ENCODE measurements at regions not wholly inside any gene's neighbourhood (a gene's known extent, or its start where the extent isn't known, plus 50 kb on each side); places are given as distances from the start of the nearest gene placed in this dataset.
"Not testable (repeated sequence)": the region's sequence is repeated elsewhere in the genome, so short reads cannot be mapped to it uniquely, and the experiment has no call there.

DNA sequence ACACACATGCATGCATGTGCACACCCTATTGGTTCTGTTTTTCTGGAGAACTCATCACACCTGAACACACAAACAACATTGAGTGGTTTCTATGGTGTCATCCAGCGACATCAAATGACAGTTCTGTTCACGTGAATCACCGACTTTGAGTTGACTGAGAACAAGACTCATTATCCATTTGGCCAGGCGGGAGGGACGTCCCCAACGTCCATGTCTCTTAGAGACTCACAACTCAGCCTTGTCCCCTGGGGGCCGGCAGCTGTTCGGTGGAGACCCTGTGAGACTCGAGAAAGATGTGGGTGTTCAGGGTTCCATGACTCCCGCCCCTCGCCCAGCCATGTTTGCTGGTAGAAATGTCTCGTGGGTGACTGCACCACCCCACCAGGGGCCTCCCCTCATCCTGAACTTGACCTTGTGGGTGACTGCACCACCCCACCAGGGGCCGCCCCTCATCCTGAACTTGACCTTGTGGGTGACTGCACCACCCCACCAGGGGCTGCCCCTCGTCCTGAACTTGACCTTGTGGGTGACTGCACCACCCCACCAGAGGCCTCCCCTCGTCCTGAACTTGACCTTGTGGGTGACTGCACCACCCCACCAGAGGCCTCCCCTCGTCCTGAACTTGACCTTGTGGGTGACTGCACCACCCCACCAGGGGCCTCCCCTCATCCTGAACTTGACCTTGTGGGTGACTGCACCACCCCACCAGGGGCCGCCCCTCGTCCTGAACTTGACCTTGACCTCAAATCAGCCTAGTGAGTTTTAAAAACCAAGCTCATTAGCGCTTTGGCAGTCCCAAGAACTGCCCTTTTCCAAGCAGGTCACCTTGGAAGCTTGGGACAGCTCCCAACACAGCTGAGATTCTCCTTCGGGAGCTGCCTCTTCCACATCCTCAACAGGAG lies 163.8 kb downstream of the SHANK2 start:
- DNase-seq, ATAC-seq: not testable (repeated sequence)
- intact Hi-C loops (cut with DNase I), result loop anchor here in 1 of 2 donors (5.0 kb wide), 1 partner anchor 334 kb away; no protein-coding TSS in a partner anchor

DNA sequence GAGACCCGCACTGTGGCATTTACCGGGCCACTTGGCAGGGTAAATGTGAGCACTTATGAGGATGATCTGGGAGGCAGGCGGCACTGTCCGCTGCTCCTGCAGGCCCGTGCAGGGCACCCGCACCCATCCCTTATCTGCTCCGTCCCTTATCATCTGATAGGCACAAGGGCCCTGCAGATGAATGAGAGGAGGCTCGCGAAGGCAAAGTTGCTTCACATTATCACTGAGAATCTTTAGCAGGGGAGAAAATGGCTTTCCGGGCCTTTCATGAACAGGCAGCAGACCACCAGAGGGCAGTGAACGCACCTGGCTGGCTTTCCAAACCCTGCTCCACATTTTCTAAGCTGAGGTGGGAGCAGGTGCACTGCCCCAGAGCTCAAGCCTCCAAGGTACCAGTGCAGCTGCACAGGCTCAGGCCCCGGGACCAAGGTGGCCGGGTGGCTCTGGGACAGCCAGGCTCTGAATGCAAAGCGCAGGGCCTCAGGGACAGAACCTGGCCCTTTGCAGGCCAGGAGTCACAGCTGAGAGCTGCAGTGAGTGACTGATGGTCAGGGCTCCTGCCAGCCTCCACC lies 165.6 kb downstream of the SHANK2 start:
- intact Hi-C loops (cut with DNase I), result loop anchor here in 1 of 2 donors (5.0 kb wide), 1 partner anchor 336 kb away; no protein-coding TSS in a partner anchor
- ATAC-seq, result peak in 1 of 2 donors; percentile 38
- no peak for DNase-seq

DNA sequence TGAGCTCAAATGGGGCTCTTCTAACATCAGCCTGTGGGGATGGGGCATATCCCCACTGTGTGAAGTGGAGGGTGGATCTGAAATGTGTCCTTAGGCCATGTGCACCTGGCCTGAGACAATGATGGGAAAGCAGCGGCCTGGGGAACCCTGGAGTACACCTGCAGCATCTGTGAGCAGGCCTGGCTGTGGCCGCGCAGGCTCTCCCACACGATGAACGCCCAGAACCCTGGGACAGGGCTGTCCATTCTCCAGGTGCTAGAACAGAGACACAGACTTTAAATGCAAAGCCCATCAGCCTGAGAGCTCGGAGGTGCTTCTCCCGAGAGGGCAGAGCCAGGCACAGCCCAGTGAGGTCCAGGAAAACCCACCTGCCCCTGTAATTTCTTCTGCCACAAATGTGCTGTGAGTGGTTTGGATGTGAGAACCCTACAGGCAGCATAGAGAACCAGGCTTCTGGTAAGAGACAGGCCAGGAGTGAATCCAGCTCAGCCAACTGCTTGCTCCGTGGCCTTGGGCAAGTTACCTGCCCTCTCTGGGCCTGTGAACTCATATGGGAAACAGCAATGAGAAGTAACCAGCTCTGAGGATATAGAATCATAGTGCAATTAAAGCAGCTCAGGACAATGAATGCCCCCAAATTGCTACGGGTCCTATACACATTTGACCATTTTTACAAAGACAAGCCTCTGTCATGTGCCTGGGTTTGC lies 167.9 kb downstream of the SHANK2 start:
- intact Hi-C loops (cut with DNase I), result loop anchor here in 1 of 2 donors (5.0 kb wide), 1 partner anchor 338 kb away; no protein-coding TSS in a partner anchor
- DNase-seq (no peak), ATAC-seq (no peak)

DNA sequence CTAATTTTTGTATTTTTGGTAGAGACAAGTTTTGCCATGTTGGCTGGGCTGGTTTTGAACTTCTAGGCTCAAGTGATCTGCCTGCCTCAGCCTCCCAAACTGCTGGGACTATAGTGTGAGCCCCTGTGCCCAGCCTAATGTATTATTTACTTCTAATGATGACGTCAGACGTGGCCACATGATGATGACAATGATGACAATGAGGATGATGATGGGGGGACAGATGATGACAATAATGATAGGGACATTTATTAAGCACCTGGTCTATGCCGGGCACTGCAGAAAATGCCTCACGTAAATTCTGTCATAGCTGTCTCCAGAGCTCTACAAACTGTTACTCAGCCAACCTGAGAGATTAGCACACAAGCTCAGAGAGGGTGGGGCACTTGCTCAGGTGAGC lies 169.3 kb downstream of the SHANK2 start:
- ATAC-seq (no peak), DNase-seq (no peak)
- intact Hi-C loops (cut with DNase I), result no loop called here

DNA sequence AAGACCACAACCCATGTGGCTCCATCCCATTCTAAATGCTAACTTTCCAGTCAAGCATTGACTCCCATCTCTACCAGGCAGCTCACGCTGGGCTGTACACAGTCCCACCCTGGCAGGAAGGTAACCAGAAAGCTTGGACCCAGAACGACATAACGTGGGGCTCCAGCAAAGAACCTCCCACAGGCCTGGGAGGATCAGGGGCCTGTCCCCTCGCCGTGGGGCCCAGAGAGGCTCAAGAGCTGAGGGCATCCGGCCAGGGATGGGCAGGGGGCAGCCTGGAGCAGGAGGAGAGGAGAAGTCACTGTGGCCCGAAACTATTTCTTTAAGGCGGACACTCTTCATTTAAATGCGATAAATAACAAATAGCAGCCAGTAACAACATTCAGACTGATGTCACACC lies 169.9 kb downstream of the SHANK2 start:
- DNase-seq (no peak), ATAC-seq (no peak)
- intact Hi-C loops (cut with DNase I), result no loop called here

DNA sequence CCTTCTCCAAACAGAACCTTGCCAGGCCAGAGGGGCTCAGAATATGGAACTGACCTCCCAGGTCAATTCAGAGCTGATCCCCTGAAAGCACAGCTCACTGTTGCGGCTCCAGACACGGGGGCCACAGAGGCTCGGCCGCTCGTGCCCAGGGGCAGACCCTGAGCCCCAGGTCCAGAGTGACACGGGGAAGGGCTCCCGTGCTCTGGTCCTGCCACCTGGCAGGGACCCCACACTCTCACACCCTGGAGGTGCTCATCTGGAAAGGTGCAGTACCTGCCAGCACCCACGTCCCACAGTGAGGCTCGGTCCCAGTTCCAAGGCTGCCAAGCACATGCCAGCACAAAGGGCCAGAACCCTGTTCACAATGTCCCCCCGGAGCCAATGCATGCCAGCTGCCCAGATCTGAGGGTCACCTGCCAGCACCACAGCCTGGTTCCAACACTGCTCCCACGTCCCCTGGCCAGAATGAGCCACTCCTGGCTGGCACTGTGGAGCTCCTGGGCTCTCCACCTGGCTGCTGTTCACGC lies 170.6 kb downstream of the SHANK2 start:
- intact Hi-C loops (cut with DNase I), result no loop called here
- DNase-seq (no peak), ATAC-seq (no peak)

DNA sequence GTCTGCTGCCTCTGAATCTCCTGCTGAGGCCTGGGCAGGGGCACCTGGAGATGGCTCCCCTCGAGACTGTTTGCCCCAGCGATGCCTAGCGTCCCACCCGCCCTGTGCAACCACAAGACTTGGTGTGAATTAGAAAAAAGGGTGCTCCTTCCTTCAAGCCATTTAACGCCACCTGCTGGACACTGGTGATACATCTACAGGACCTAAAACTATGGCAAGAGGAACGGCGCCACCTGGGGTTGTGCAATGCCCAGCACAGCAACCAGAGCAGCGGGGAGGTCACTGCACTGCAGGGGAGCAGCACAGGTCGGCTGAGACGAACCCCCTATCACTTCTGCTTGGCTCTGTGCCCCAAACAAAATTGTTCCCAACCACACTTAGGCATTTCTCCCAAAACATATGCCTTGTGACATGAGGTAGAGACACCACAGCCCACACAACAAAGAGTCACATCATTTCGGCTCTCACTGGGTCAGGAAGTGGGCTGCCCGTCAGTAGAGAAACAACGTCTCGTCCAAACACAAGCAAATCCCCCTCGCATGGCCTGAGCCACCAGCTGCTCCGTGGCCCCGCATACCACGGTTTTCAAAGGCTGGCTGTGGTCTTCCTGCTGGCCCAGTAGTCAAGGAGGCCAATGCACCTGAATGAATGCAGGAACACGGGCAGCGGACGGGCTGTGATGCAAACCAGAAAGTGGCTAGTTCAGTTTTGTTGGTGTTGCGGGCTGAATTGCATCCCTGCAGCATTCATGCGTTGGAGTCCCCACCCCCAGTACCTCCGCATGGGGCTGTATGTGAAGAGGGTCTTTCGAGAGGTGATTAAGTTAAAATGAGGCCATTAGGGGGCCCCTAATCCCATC lies 171.9 kb downstream of the SHANK2 start:
- ATAC-seq (peak; percentile 38 to 70), DNase-seq (peak; percentile 53)
- intact Hi-C loops (cut with DNase I), result no loop called here

DNA sequence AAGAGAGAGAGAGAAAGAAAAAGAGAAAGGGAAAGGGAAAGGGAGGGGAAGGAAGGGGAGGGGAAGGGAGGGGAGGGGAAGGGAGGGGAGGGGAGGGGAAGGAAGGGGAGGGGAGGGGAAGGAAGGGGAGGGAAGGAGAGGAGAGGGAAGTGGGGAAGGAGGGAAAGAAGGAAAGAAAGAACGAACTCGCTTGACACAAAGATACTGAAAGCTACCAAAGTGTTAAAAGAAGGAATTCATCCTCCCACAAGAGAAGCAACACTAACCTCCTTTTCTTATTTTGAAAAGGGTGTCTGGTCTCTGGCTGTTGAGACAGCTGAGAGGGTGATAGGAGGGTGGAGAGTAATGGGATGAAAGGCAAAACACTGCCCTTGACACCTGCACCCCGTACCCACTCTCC lies 172.6 kb downstream of the SHANK2 start:
- DNase-seq, result no peak
- intact Hi-C loops (cut with DNase I), result no loop called here
- ATAC-seq, result no peak

DNA sequence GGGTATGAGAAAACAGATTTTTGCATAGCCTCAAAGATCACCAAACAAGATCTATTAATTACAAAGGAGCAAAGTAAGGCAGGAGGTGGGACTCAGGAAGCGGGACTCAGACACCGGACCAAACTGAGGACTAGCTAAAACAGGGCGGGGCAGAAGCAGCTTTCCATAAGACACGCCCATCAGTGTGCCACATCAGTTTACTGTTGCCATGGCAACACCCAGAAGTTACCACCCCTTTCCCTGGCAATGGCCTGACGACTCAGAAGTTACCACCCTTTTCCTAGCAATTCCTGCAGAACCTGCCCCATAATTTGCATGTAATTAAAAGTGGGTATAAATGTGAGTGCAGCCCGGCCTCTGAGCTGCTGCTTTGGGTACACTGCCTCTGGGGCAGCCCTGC lies 173.9 kb downstream of the SHANK2 start:
- intact Hi-C loops (cut with DNase I), result no loop called here
- no peak for ATAC-seq

DNA sequence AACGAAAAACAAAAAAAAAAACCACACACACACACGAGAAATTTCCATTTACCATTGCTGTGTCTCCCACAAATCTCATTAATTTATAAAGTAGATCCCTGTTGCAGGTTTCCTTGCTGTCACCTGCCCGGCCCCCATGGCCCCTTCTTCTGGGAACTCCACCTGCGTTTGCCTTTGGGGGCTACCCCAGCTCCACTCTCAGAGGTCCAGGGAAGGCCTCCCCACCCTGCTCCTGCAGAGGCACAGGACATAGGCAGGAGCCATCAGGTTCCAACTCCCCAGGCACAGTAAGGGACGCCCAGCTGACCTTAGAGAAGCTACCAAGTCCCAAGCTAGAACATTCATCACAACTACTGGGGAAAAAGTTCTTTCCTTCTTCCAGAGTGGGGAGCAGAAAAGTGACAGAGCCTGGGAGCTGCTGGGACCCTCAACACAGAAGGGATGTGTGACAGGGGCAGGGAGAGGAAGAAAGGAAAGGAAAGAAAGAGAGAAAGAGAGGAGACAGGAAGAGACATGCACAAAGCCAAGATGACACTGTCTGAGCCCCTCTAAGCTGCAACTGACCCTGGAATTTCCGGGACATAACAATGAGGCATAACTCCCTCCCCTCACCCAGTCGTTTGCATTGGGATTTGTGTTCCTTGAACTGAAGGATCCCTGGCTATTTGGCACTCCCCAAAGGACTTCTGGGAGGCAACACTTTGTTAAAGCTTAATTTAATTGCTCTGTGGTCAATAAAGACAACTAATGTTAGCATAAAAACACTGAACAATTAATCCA lies 175.7 kb downstream of the SHANK2 start:
- intact Hi-C loops (cut with DNase I), result no loop called here
- DNase-seq, result no peak
- ATAC-seq, result no peak

More for the DNA sequence above, 173.9 kb downstream of the SHANK2 start:
- no peak for DNase-seq

DNA sequence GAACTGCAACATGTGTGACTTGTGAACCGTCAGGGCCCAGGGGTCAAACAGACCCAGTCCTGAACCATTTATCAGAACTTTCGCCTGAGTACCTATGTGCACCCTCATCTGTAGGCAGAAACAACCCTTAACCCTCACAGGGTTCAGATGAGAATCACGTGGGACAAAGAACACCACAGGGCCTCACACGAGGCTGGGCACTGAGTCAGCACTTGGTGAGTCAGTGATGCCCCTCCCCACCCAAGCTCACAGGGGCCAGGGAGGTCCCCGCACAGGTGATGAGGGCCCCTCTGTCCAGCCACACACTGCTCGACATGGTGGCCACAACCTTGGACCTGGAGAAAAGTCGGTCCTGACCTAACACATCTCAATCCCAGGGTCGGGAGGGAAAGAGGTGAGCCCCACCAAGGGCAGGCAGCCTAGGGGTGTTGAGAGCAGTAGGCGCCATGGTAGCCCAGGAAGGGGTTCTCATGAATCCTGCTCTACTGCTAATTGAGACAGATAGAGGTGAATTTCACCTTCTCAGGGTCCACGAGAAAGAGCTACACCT lies 176.4 kb downstream of the SHANK2 start:
- DNase-seq (no peak), ATAC-seq (no peak)
- intact Hi-C loops (cut with DNase I), result no loop called here

DNA sequence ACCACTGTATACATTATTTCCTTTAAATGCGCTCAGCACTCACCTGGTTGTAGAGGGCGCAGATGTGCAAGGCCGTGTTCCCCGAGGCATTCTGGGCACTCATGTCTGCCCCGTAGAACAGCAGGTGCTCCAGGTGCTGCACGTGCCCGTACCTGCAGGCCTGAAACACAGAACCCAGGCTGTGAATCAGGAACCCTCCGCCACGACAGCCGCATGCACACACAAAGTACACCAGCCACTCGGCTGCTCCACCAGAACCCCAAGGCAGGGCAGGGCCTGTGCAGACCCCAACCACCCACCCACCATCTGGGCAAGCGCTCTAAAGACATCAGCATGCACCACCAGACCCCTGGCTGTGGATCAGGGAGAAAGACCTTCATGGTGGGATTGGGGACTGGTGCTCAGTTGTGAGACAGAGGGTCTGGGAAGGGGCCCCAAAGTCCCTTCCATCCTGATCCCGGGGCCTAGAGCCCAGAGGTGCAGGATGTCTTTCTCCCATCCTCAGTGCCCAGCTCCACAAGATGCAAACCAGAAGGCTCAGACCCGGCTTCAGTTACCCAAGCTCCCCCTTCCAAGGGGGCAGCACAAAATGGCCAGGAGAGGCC lies 177.2 kb downstream of the SHANK2 start:
- no peak for ATAC-seq
- intact Hi-C loops (cut with DNase I), result no loop called here
- no peak for DNase-seq

DNA sequence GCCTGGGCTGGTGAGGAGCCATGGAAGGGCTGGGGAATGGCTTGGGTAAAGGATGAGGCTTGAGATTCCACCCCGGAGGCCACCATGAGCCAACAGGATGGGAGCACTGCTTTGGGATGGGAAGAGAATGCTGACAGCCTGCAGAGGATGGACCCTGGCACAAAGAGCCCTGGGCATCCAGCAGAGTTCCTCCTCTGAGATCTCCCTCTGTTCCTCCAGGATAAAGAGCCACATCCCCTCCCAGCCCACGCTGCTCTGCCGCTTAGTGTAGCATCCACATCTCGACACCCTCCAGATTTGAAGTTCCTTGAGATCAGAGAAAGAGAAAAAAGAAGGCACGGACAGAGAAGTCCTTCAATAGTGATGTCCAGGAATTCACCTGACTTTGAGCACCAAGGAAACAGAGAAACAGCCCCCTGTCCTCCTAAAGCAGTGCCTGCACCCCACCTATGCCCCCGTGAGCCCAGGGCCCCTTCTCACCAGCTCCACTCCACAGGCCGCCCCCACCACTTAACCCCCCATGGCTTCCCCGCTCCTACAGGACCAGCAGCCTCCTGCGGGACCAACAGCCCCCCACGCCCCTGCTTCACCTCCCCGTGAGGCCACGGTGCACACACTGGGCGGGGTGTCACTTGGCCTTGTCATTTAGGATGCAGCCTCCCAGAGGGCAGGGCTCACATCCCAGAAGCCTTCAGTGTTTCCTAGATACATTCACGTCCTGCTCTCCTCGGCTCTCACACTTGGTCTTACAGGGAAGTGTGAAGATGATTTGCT lies 180.5 kb downstream of the SHANK2 start:
- no peak for DNase-seq
- ATAC-seq, result no peak
- intact Hi-C loops (cut with DNase I), result no loop called here

DNA sequence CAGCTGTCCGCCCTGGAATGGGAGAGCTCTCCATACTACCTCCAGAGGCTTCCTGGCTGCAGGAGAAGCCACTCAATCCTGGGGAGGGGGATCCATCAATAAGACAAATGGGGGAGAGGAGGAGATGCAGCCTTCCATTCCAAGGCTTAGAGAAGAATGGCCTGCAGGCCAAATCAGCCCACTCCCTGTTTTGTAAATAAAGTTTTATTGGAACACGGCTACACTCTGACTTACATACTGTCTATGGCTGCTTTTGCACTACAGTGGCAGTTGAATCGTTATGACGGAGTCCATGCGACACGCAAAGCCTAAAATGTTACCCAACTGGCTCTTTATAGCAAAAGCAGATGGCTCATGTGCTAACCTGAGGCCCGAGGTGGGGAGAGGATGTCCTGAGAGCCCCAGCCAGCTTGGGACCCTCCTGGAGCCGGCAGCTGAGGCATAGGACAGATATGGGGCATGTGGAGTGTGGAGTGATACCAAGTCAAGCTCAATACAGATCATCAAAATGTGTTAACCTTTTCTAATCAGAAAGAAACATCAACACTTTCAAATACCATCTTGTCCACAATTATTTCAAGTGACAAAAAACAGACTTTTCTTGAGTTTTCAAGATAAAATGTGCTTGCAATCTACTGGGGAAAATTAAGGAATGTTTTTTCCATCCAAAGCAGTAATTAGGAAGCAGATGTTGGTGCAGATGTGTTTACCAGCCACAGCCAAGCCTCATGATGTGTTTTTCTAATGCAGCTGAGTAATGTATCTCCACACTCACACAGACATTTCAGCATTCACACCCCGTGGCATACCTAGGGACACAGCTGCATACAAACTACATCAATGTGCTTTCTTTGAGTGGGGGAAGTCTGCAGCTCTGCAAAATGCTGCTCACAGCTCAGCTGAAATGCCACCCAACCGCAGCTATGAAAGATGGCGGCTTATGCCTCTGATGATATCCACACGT lies 181.6 kb downstream of the SHANK2 start:
- no peak for ATAC-seq
- intact Hi-C loops (cut with DNase I), result no loop called here
- no peak for DNase-seq

DNA sequence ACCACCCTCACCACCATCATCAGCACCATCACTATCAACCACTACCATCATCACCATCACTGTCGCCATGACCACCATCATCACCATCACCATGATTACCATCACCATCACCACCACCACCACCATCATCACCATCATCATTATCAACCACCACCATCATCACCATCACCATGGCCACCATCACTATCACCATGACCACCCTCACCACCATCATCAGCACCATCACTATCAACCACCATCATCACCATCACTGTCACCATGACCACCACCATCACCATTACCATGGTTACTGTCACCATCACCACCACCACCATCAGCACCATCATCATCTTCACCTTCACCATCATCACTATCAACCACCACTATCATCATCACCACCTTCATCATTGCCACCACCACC lies 183.4 kb downstream of the SHANK2 start:
- no peak for DNase-seq
- no peak for ATAC-seq
- intact Hi-C loops (cut with DNase I), result no loop called here

DNA sequence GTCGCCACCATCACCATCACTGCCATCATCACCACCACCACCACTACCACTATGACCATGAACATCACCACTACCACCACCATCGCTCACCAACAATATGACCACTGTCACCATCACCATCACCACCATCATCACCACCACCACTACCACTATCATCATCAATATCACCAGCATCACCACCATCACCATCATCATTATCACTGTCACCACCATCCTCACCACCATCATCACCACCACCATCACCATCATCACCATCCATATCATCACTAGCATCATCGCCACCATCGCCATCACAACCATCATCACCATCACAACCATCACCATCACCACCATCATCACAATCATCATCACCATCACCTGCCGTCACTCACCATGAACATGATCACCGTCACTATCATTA lies 184.6 kb downstream of the SHANK2 start:
- ATAC-seq (no peak), DNase-seq (no peak)
- intact Hi-C loops (cut with DNase I), result no loop called here
